Mesendoderm (in vitro differentiated cells): ENCODE measurements at regions not wholly inside any gene's neighbourhood (a gene's known extent, or its start where the extent isn't known, plus 50 kb on each side); places are given as distances from the start of the nearest gene placed in this dataset.

Experiments
- DNase-seq: peaks from one replicate; pipeline ENCODE4 v3.0.0; 2013
- H2AK5ac ChIP-seq: 2 replicates; pipeline ENCODE4 v1.6.1; 2013; ENCODE audit warnings: low read length, inconsistent platforms
- H2BK120ac ChIP-seq: 2 replicates; pipeline ENCODE4 v1.6.1; 2013; ENCODE audit warnings: low read depth, mild to moderate bottlenecking, low read length, moderate library complexity, mixed read lengths
- H2BK15ac ChIP-seq: replicated peaks from 2 replicates; pipeline ENCODE4 v1.6.1; 2013; ENCODE audit warnings: low read depth, mild to moderate bottlenecking, moderate library complexity
- H2BK5ac ChIP-seq: 2 replicates; pipeline ENCODE4 v1.6.1; 2013; ENCODE audit warnings: low read length, inconsistent platforms
- H3K18ac ChIP-seq: 2 replicates; pipeline ENCODE4 v1.6.1; 2013; ENCODE audit warnings: mild to moderate bottlenecking, low read length, mixed read lengths
- H3K23ac ChIP-seq: one replicate; pipeline ENCODE4 v1.6.1; 2013; ENCODE audit warnings: low read length
- H3K27ac ChIP-seq: 2 replicates; pipeline ENCODE4 v1.5.1; 2013; ENCODE audit warnings: low read depth, mild to moderate bottlenecking, inconsistent platforms, low read length, moderate library complexity
- H3K27me3 ChIP-seq: 2 replicates; pipeline ENCODE4 v1.6.1; 2013; ENCODE audit warnings: low read length, control low read depth, mild to moderate bottlenecking, inconsistent platforms; ENCODE audit not compliant: insufficient read depth, poor library complexity
- H3K36me3 ChIP-seq: 2 replicates; pipeline ENCODE4 v1.6.1; 2013; ENCODE audit warnings: low read length, inconsistent platforms; ENCODE audit not compliant: control insufficient read depth, insufficient read depth
- H3K4ac ChIP-seq: one replicate; pipeline ENCODE4 v1.6.1; 2013; ENCODE audit warnings: low read depth, mild to moderate bottlenecking, low read length, moderate library complexity
- H3K4me1 ChIP-seq: 2 replicates; pipeline ENCODE4 v1.6.1; 2013; ENCODE audit warnings: low read depth, low read length, inconsistent platforms; ENCODE audit not compliant: control insufficient read depth
- H3K4me2 ChIP-seq: 2 replicates; pipeline ENCODE4 v1.6.1; 2013; ENCODE audit warnings: low read length
- H3K4me3 ChIP-seq: 2 replicates; pipeline ENCODE4 v1.5.1; 2013; ENCODE audit warnings: mild to moderate bottlenecking, low read length
- H3K56ac ChIP-seq: one replicate; pipeline ENCODE4 v1.6.1; 2013; ENCODE audit warnings: low read length
- H3K79me1 ChIP-seq: 2 replicates; pipeline ENCODE4 v1.6.1; 2013; ENCODE audit warnings: low read length, inconsistent platforms
- H3K79me2 ChIP-seq: 2 replicates; pipeline ENCODE4 v1.6.1; 2013; ENCODE audit warnings: mild to moderate bottlenecking, low read length; ENCODE audit not compliant: control insufficient read depth, insufficient read depth
- H3K9ac ChIP-seq: 2 replicates; pipeline ENCODE4 v1.6.1; 2013; ENCODE audit warnings: low read length, inconsistent platforms
- H4K5ac ChIP-seq: one replicate; pipeline ENCODE4 v1.6.1; 2013; ENCODE audit warnings: low read length
- H4K8ac ChIP-seq: one replicate; pipeline ENCODE4 v1.6.1; 2013; ENCODE audit warnings: low read depth, mild to moderate bottlenecking, control low read depth, low read length, moderate library complexity
- WGBS: extraction: QIAGEN DNeasy Blood & Tissue Kit; methylation state at CpG from one replicate; pipeline ENCODE4 v1.1.7; 2013; ENCODE audit warnings: low lambda C conversion rate, missing lambda C conversion rate; ENCODE audit not compliant: insufficient coverage; ENCODE audit errors: extremely low coverage; 5-methylcytosine and 5-hydroxymethylcytosine counted together

GRCh38 chr9:93808115-93809029, 146.8 kb downstream of the BARX1 start:
- no peak overlapping the region for H3K23ac ChIP-seq
- no peak overlapping the region for H3K56ac ChIP-seq

GRCh38 chr9:93807166-93808074, 147.7 kb downstream of the BARX1 start:
- Histone ChIP-seq H3K9ac (no peak overlapping the region), H3K27me3 (no peaks in the 10 kb centered on the region), H3K4me3 (no peak overlapping the region), H4K8ac (no peak overlapping the region), H3K36me3 (no peaks in the 10 kb centered on the region), H3K4me2 (no peak overlapping the region), H3K79me2 (no peaks in the 10 kb centered on the region), H3K4ac (no peak overlapping the region), H2AK5ac (no peak overlapping the region), H2BK15ac (no peak overlapping the region), H2BK5ac (no peak overlapping the region), H3K18ac (no peak overlapping the region), H3K23ac (no peak overlapping the region), H3K56ac (no peak overlapping the region), H2BK120ac (no peak overlapping the region), H3K79me1 (no peaks in the 10 kb centered on the region), H4K5ac (no peak overlapping the region), H3K4me1 (no peaks in the 10 kb centered on the region), H3K27ac (no peak overlapping the region)
- no peak for DNase-seq
- no CpG with 5 or more reads among the region's 14 CpGs for WGBS

More at GRCh38 chr9:93808115-93809029, 146.8 kb downstream of the BARX1 start:
- H2AK5ac ChIP-seq = no peak overlapping the region
- no peaks in the 10 kb centered on the region for H3K79me2 ChIP-seq
- no peaks in the 10 kb centered on the region for H3K4me1 ChIP-seq
- no peak overlapping the region for H4K5ac ChIP-seq
- no peak overlapping the region for H2BK120ac ChIP-seq
- no peak for DNase-seq
- H3K4ac ChIP-seq = no peak overlapping the region
- H3K36me3 ChIP-seq = no peaks in the 10 kb centered on the region
- H3K18ac ChIP-seq = no peak overlapping the region
- H2BK15ac ChIP-seq = no peak overlapping the region
- no peak overlapping the region for H3K4me2 ChIP-seq
- H4K8ac ChIP-seq = no peak overlapping the region
- no CpG with 5 or more reads among the region's 10 CpGs for WGBS
- no peak overlapping the region for H3K4me3 ChIP-seq
- no peaks in the 10 kb centered on the region for H3K27me3 ChIP-seq
- H2BK5ac ChIP-seq = no peak overlapping the region
- H3K9ac ChIP-seq = no peak overlapping the region
- no peak overlapping the region for H3K27ac ChIP-seq
- no peaks in the 10 kb centered on the region for H3K79me1 ChIP-seq

GRCh38 chr9:93801581-93802284, 153.4 kb downstream of the BARX1 start:
- no peak for DNase-seq
- Histone ChIP-seq H3K4me3 (no peak overlapping the region), H4K5ac (no peak overlapping the region), H3K4me1 (no peaks in the 10 kb centered on the region), H2AK5ac (no peak overlapping the region), H3K18ac (no peak overlapping the region), H2BK15ac (no peak overlapping the region), H3K36me3 (no peaks in the 10 kb centered on the region), H3K79me2 (no peaks in the 10 kb centered on the region), H3K56ac (no peak overlapping the region), H3K79me1 (no peaks in the 10 kb centered on the region), H3K27ac (no peak overlapping the region), H3K4ac (no peak overlapping the region), H3K9ac (no peak overlapping the region), H3K27me3 (no peaks in the 10 kb centered on the region), H2BK120ac (no peak overlapping the region), H2BK5ac (no peak overlapping the region), H3K23ac (no peak overlapping the region), H4K8ac (no peak overlapping the region), H3K4me2 (no peak overlapping the region)
- WGBS = no CpG with 5 or more reads among the region's 7 CpGs

- Histone ChIP-seq H3K4me1 (no peaks in the 10 kb centered on the region), H3K79me1 (no peaks in the 10 kb centered on the region), H3K4ac (no peak overlapping the region), H3K79me2 (no peaks in the 10 kb centered on the region), H2BK15ac (no peak overlapping the region), H3K4me3 (no peak overlapping the region), H3K18ac (no peak overlapping the region), H2BK120ac (no peak overlapping the region), H3K23ac (no peak overlapping the region), H4K8ac (no peak overlapping the region), H2AK5ac (no peak overlapping the region), H4K5ac (no peak overlapping the region), H3K9ac (no peak overlapping the region), H2BK5ac (no peak overlapping the region), H3K36me3 (no peaks in the 10 kb centered on the region), H3K27ac (no peak overlapping the region), H3K27me3 (no peaks in the 10 kb centered on the region), H3K56ac (no peak overlapping the region), H3K4me2 (no peak overlapping the region)
- no CpG with 5 or more reads among the region's 4 CpGs for WGBS
- DNase-seq = no peak
Measured at GRCh38 chr9:93801120-93801519, 154.0 kb downstream of the BARX1 start.

- Histone ChIP-seq H2AK5ac (no peak overlapping the region), H4K5ac (no peak overlapping the region), H3K56ac (no peak overlapping the region), H2BK15ac (no peak overlapping the region), H3K23ac (no peak overlapping the region), H3K4me1 (no peaks in the 10 kb centered on the region), H3K4me2 (no peak overlapping the region), H3K18ac (no peak overlapping the region), H3K27me3 (no peaks in the 10 kb centered on the region), H2BK5ac (no peak overlapping the region), H3K4me3 (no peak overlapping the region), H3K4ac (no peak overlapping the region), H4K8ac (no peak overlapping the region), H2BK120ac (no peak overlapping the region), H3K27ac (no peak overlapping the region), H3K79me1 (no peaks in the 10 kb centered on the region), H3K9ac (no peak overlapping the region), H3K79me2 (no peaks in the 10 kb centered on the region), H3K36me3 (no peaks in the 10 kb centered on the region)
- no CpG with 5 or more reads among the region's 1 CpG for WGBS
- no peak for DNase-seq
Measured at GRCh38 chr9:93792358-93792757, 162.8 kb downstream of the BARX1 start.
